IMR-90 (cell line): ENCODE measurements at regions not wholly inside any gene's neighbourhood (a gene's known extent, or its start where the extent isn't known, plus 50 kb on each side); places are given as distances from the start of the nearest gene placed in this dataset.

Source experiments
- ATAC-seq: fragments of 200-7000 bp; cut with Tn5 transposase; 2 replicates; pipeline ENCODE4 v1.9.1; 2020; ENCODE audit warnings: low read depth, mild to moderate bottlenecking, moderate library complexity
- BruUV-seq: library from RNA; stranded (reverse); fragments of 400-500 nt; replicated peaks from 2 replicates; lab custom pipeline; 2021; lab: Mats Ljungman, UMichigan
- CTCF ChIA-PET: fragments of 300-600 bp; formaldehyde crosslinking; extraction: SDS; loops from one replicate; lab custom pipeline; 2021; ENCODE audit warnings: antibody characterized with exemption; lab: Yijun Ruan, JAX
- POLR2A ChIA-PET: fragments of 300-600 bp; sonication (Branson Sonifier 250); formaldehyde crosslinking; loops from one replicate; lab custom pipeline; 2022; ENCODE audit warnings: antibody characterized with exemption; ENCODE audit not compliant: unreplicated experiment; lab: Charles Lee
- DNase-seq: peaks from one replicate; pipeline ENCODE4 v3.0.0; 2013
- H2AFZ ChIP-seq: replicated peaks from 2 replicates; pipeline ENCODE3; 2013; ENCODE audit warnings: low read length, mild to moderate bottlenecking; ENCODE audit not compliant: poor library complexity
- H2AK5ac ChIP-seq: 2 replicates; pipeline ENCODE4 v1.6.1; 2013; ENCODE audit warnings: low read depth, low read length, inconsistent platforms
- H2AK9ac ChIP-seq: replicated peaks from 2 replicates; pipeline ENCODE3; 2013; ENCODE audit warnings: mild to moderate bottlenecking, low read depth, low read length, moderate library complexity; ENCODE audit not compliant: poor library complexity
- H2BK120ac ChIP-seq: 2 replicates; pipeline ENCODE4 v1.6.1; 2013; ENCODE audit warnings: low read depth, low read length, inconsistent platforms
- H2BK15ac ChIP-seq: 3 replicates; pipeline ENCODE4 v1.6.1; 2013; ENCODE audit warnings: low read depth, low read length, inconsistent platforms
- H2BK20ac ChIP-seq: 2 replicates; pipeline ENCODE4 v1.6.1; 2013; ENCODE audit warnings: low read depth, mild to moderate bottlenecking, inconsistent platforms, low read length, moderate library complexity
- H2BK5ac ChIP-seq: 2 replicates; pipeline ENCODE4 v1.6.1; 2013; ENCODE audit warnings: mild to moderate bottlenecking, low read depth, low read length, inconsistent platforms; ENCODE audit not compliant: poor library complexity, severe bottlenecking
- H3K14ac ChIP-seq: replicated peaks from 2 replicates; pipeline ENCODE4 v1.6.1; 2013; ENCODE audit warnings: low read depth, low read length, inconsistent platforms
- H3K18ac ChIP-seq: 2 replicates; pipeline ENCODE4 v1.6.1; 2013; ENCODE audit warnings: low read depth, low read length, control low read depth
- H3K23ac ChIP-seq: 2 replicates; pipeline ENCODE4 v1.6.1; 2013; ENCODE audit warnings: low read depth, low read length, inconsistent platforms
- H3K27ac ChIP-seq: 2 replicates; pipeline ENCODE4 v1.5.1; 2013; ENCODE audit warnings: mild to moderate bottlenecking, control low read depth, low read length; ENCODE audit not compliant: insufficient read depth
- H3K27me3 ChIP-seq: 2 replicates; pipeline ENCODE4 v1.6.1; 2013; ENCODE audit warnings: low read length; ENCODE audit not compliant: control insufficient read depth, insufficient read depth
- H3K36me3 ChIP-seq: 2 replicates; pipeline ENCODE4 v1.6.1; 2013; ENCODE audit warnings: low read length, mixed read lengths; ENCODE audit not compliant: control insufficient read depth, insufficient read depth
- H3K4ac ChIP-seq: 2 replicates; pipeline ENCODE4 v1.6.1; 2013; ENCODE audit warnings: low read depth, low read length, inconsistent platforms
- H3K4me1 ChIP-seq: 2 replicates; pipeline ENCODE4 v1.6.1; 2013; ENCODE audit warnings: low read length, mixed read lengths; ENCODE audit not compliant: control insufficient read depth, insufficient read depth
- H3K4me2 ChIP-seq: 2 replicates; pipeline ENCODE4 v1.6.1; 2013; ENCODE audit warnings: low read depth, mild to moderate bottlenecking, control low read depth, low read length, moderate library complexity
- H3K4me3 ChIP-seq: 2 replicates; pipeline ENCODE4 v1.5.1; 2013; ENCODE audit warnings: low read depth, mild to moderate bottlenecking, control low read depth, low read length, moderate library complexity; ENCODE audit not compliant: insufficient read depth
- H3K56ac ChIP-seq: 2 replicates; pipeline ENCODE4 v1.6.1; 2013; ENCODE audit warnings: low read length, inconsistent platforms; ENCODE audit not compliant: insufficient read depth; ENCODE audit errors: extremely low read depth
- H3K79me1 ChIP-seq, 2 experiments: 2 replicates each; pipeline ENCODE4 v1.6.1; 2013; ENCODE audit warnings: low read length in 2 of 2, inconsistent platforms in 1 of 2, low read depth in 1 of 2
- H3K9ac ChIP-seq: 2 replicates; pipeline ENCODE4 v1.6.1; 2013; ENCODE audit warnings: low read depth, low read length, control low read depth
- H3K9me1 ChIP-seq: 2 replicates; pipeline ENCODE4 v1.6.1; 2013; ENCODE audit warnings: low read length, inconsistent platforms; ENCODE audit not compliant: insufficient read depth
- H3K9me3 ChIP-seq: 2 replicates; pipeline ENCODE4 v1.6.1; 2013; ENCODE audit warnings: low read length; ENCODE audit not compliant: control insufficient read depth, insufficient read depth
- H4K20me1 ChIP-seq: 2 replicates; pipeline ENCODE4 v1.6.1; 2013; ENCODE audit warnings: low read length, inconsistent platforms; ENCODE audit not compliant: insufficient read depth
- H4K5ac ChIP-seq: 2 replicates; pipeline ENCODE4 v1.6.1; 2013; ENCODE audit warnings: mild to moderate bottlenecking, low read depth, low read length, control low read depth
- H4K8ac ChIP-seq, 2 experiments: 2 replicates each; pipeline ENCODE4 v1.6.1; 2013; ENCODE audit warnings: low read depth in 2 of 2, low read length in 2 of 2, control low read depth in 1 of 2, inconsistent platforms in 1 of 2
- H4K91ac ChIP-seq: 2 replicates; pipeline ENCODE4 v1.6.1; 2013; ENCODE audit warnings: low read depth, low read length, inconsistent platforms; ENCODE audit not compliant: insufficient read depth
- MAZ ChIP-seq: IDR thresholded peaks from 2 replicates; pipeline ENCODE4 v1.6.1; 2012; ENCODE audit warnings: low read depth, mild to moderate bottlenecking, low read length, improper control_type of control experiment, moderate library complexity, borderline replicate concordance
- WGBS, 2 experiments: methylation state at CpG; one replicate each; pipeline versions ENCODE4 v1.1.5 to v1.1.7; 2013; ENCODE audit warnings: missing lambda C conversion rate in 2 of 2; ENCODE audit not compliant: insufficient read length in 1 of 2; ENCODE audit errors: extremely low coverage in 2 of 2; 5-methylcytosine and 5-hydroxymethylcytosine counted together
- dilution Hi-C: fragments of 300-500 bp; cut with HindIII; formaldehyde crosslinking; loops from one replicate; pipeline ENCODE4 v1.14.3; 2018; ENCODE audit warnings: low sequenced_read_pairs; ENCODE audit not compliant: unreplicated experiment
- in situ Hi-C: fragments of 300-500 bp; cut with MboI; formaldehyde crosslinking; loops from 3 replicates; pipeline ENCODE4 v1.14.3; 2019; ENCODE audit warnings: low sequenced_read_pairs, inconsistent platforms, mixed read lengths
- intact Hi-C: fragments of 100-400 bp; cut with micrococcal nuclease; formaldehyde crosslinking; loops from 2 replicates; pipeline ENCODE4 v1.10.0; 2022
- TF ChIP-seq, protein P1 (sequence below): fragments of 150-350 bp; IDR thresholded peaks from 2 replicates; pipeline ENCODE4 v1.6.1; 2017; ENCODE audit warnings: mild to moderate bottlenecking, antibody characterized with exemption, low read length, low read depth

DNA sequence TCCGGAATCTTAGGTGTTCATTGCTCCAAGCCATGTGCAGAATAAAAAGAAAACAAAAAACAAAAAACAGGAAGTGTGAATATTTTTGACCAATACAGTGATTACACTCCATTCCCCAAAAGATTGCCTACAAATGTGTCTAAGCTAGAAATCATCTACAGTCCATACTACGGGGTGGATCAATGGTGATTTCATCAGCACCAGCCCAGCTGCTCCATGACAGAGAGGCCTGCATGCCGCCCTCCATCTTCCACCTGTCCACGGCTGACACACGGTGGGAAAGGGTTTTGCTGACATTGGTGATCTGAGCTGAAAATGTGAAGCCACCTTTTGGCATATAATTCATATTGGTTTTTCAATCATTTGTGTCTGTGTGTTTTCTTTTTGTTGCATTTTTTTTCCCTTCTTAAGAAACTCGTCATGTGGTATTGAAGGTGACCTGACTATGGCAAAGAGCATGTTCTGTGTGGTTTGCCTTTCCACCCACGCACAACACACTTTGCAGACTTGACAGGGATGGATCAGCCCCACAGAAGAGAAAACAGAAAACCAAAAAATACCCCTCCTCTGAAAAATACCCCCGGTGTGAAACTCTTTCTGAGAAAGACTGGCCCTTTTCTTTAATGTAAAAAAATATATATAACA lies 533.1 kb downstream of the RNF144A start:
- no peak overlapping the region for H4K91ac ChIP-seq
- H2BK120ac ChIP-seq, result no peak overlapping the region
- ATAC-seq (no peak), DNase-seq (no peak)
- no peak overlapping the region for H2BK15ac ChIP-seq
- H2BK5ac ChIP-seq, result no peak overlapping the region
- no peak overlapping the region for H2AK5ac ChIP-seq
- no peaks in the 10 kb centered on the region for H3K4me1 ChIP-seq
- H3K27ac ChIP-seq, result no peak overlapping the region
- H3K4me2 ChIP-seq, result no peak overlapping the region
- H3K27me3 ChIP-seq, result no peaks in the 10 kb centered on the region
- no peaks in the 10 kb centered on the region for H3K9me1 ChIP-seq
- in situ Hi-C loops, result no loop called here
- CTCF ChIA-PET, result no interaction called here
- no peak overlapping the region for H3K56ac ChIP-seq
- no peak overlapping the region for H4K8ac ChIP-seq
- no peak overlapping the region for H2AK9ac ChIP-seq
- no peak overlapping the region for H3K23ac ChIP-seq
- H3K14ac ChIP-seq, result no peak overlapping the region
- no peaks in the 10 kb centered on the region for H4K20me1 ChIP-seq
- POLR2A ChIA-PET, result no interaction called here
- no peak overlapping the region for H3K4ac ChIP-seq
- intact Hi-C loops, result no loop called here
- H3K9me3 ChIP-seq, result 0 out of 2 replicates have a peak, but pooled peaks cover 2% of the 10 kb centered on the region
- no peak overlapping the region for H3K4me3 ChIP-seq
- H3K9ac ChIP-seq, result no peak overlapping the region
- dilution Hi-C loops, result no loop called here
- H3K79me1 ChIP-seq, result no peaks in the 10 kb centered on the region
- no CpG with 5 or more reads among the region's 8 CpGs for WGBS, 2 experiments
- BruUV-seq, result no TSS peak
- H2BK20ac ChIP-seq, result no peak overlapping the region
- H4K5ac ChIP-seq, result no peak overlapping the region
- H3K18ac ChIP-seq, result no peak overlapping the region
- H2AFZ ChIP-seq, result no peak overlapping the region
- no peaks in the 10 kb centered on the region for H3K36me3 ChIP-seq
- TF ChIP-seq, protein P1, sequence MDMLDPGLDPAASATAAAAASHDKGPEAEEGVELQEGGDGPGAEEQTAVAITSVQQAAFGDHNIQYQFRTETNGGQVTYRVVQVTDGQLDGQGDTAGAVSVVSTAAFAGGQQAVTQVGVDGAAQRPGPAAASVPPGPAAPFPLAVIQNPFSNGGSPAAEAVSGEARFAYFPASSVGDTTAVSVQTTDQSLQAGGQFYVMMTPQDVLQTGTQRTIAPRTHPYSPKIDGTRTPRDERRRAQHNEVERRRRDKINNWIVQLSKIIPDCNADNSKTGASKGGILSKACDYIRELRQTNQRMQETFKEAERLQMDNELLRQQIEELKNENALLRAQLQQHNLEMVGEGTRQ, result no peak
- no peak for TF ChIP-seq MAZ
